PC-3 (cell line): ENCODE measurements at regions not wholly inside any gene's neighbourhood (a gene's known extent, or its start where the extent isn't known, plus 50 kb on each side); places are given as distances from the start of the nearest gene placed in this dataset.

ENCODE experiments used
- ATAC-seq: fragments of 200-7000 bp; cut with Tn5 transposase; 2 replicates; pipeline ENCODE4 v1.9.1; 2020; ENCODE audit warnings: mild to moderate bottlenecking, moderate library complexity
- BruUV-seq: library from RNA; stranded (reverse); fragments of 400-500 nt; replicated peaks from 2 replicates; lab custom pipeline; 2021; lab: Mats Ljungman, UMichigan
- CTCF ChIA-PET: fragments of 300-600 bp; sonication (Branson Sonifier 250); formaldehyde crosslinking; loops from one replicate; lab custom pipeline; 2022; ENCODE audit warnings: antibody characterized with exemption; lab: Charles Lee
- POLR2A ChIA-PET: fragments of 300-600 bp; sonication (Branson Sonifier 250); formaldehyde crosslinking; loops from one replicate; lab custom pipeline; 2022; ENCODE audit warnings: antibody characterized with exemption; ENCODE audit not compliant: unreplicated experiment; lab: Charles Lee
- DNase-seq: peaks from one replicate; pipeline ENCODE4 v3.0.0-alpha.2; 2015
- H2AFZ ChIP-seq: fragments of 300-600 bp; sonication (generic); 2 replicates; pipeline ENCODE4 v1.6.0; 2016; ENCODE audit warnings: antibody characterized with exemption, low read length
- H3F3A ChIP-seq: fragments of 300-600 bp; sonication (generic); one replicate; pipeline ENCODE4 v1.6.0; 2017; ENCODE audit warnings: antibody characterized with exemption, low read length, control low read depth, mild to moderate bottlenecking; ENCODE audit not compliant: unreplicated experiment
- H3K27ac ChIP-seq: fragments of 300-600 bp; sonication (generic); 2 replicates; pipeline ENCODE4 v1.5.1; 2016; ENCODE audit warnings: mild to moderate bottlenecking, low read length
- H3K27me3 ChIP-seq: fragments of 300-600 bp; sonication (generic); 2 replicates; pipeline ENCODE4 v1.6.1; 2016; ENCODE audit warnings: low read length, mixed read lengths
- H3K36me3 ChIP-seq: fragments of 300-600 bp; sonication (generic); 2 replicates; pipeline ENCODE4 v1.6.1; 2016; ENCODE audit warnings: low read depth, mixed run types, low read length, mixed read lengths
- H3K4me1 ChIP-seq: fragments of 300-600 bp; sonication (generic); 2 replicates; pipeline ENCODE4 v1.5.1; 2016; ENCODE audit warnings: low read length; ENCODE audit not compliant: insufficient read depth
- H3K4me2 ChIP-seq: fragments of 300-600 bp; sonication (generic); 2 replicates; pipeline ENCODE4 v1.6.0; 2016; ENCODE audit warnings: low read length
- H3K4me3 ChIP-seq: fragments of 300-600 bp; sonication (generic); 2 replicates; pipeline ENCODE4 v1.5.1; 2016; ENCODE audit warnings: mild to moderate bottlenecking, low read length, mixed read lengths
- H3K79me2 ChIP-seq: fragments of 300-600 bp; sonication (generic); 2 replicates; pipeline ENCODE4 v1.6.1; 2017; ENCODE audit warnings: low read length, mixed read lengths
- H3K9ac ChIP-seq: fragments of 300-600 bp; sonication (generic); 2 replicates; pipeline ENCODE4 v1.6.0; 2016; ENCODE audit warnings: mild to moderate bottlenecking, low read length
- H3K9me2 ChIP-seq: fragments of 300-600 bp; sonication (generic); replicated peaks from 2 replicates; pipeline ENCODE4 v1.6.1; 2016; ENCODE audit warnings: mixed run types, low read length, mixed read lengths
- H3K9me3 ChIP-seq: fragments of 300-600 bp; sonication (generic); 2 replicates; pipeline ENCODE4 v1.6.1; 2016; ENCODE audit warnings: low read length, mixed read lengths
- H4K20me1 ChIP-seq: fragments of 300-600 bp; sonication (generic); 2 replicates; pipeline ENCODE4 v1.6.1; 2016; ENCODE audit warnings: low read length, mixed read lengths
- EZH2 ChIP-seq: fragments of 300-600 bp; sonication (generic); IDR thresholded peaks from one replicate; pipeline ENCODE4 v1.6.1; 2017; ENCODE audit warnings: antibody characterized with exemption, mild to moderate bottlenecking, low read length; ENCODE audit not compliant: unreplicated experiment
- EZH2phosphoT487 ChIP-seq: fragments of 300-600 bp; sonication (generic); IDR thresholded peaks from 2 replicates; pipeline ENCODE4 v1.6.1; 2018; ENCODE audit warnings: mild to moderate bottlenecking, antibody characterized with exemption, low read length, borderline replicate concordance
- intact Hi-C: fragments of 100-400 bp; cut with micrococcal nuclease; formaldehyde crosslinking; loops from 2 replicates; pipeline ENCODE4 v1.9.0; 2023
- TF ChIP-seq, protein P1 (sequence below): fragments of 300-600 bp; sonication (generic); conservative IDR thresholded peaks from 2 replicates; pipeline ENCODE4 v1.5.1; 2017; ENCODE audit warnings: antibody characterized with exemption, low read depth, mild to moderate bottlenecking, low read length

DNA sequence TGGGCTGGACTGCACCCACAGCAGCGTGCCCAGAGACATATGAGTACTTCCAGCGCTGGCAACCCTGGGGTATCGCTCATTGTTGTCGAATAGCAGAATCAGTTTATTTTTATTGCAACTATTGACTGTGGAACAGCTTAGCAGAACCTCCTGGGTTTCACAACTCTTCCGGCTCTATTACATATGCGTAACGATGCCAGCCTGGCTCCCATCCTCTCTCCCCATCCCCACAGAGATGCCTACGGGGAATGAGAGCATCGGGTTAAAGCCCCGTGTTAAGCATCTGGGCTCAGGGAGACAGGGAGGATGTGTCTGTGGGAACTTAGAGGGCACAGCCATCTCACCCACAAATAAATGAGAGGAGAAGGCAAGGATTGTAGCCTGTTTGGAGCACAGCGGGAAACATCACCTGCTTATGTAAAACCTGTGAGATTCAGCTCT is 76.6 kb upstream of the DLG1 start:
- Histone ChIP-seq H3K4me1 (peaks cover 33% of the 10 kb centered on the region), H4K20me1 (no peaks in the 10 kb centered on the region), H3K9me2 (no peaks in the 10 kb centered on the region), H3K9me3 (no peaks in the 10 kb centered on the region), H3K4me2 (no peak overlapping the region), H3F3A (peaks cover 6% of the 10 kb centered on the region), H3K79me2 (no peaks in the 10 kb centered on the region), H3K27me3 (no peaks in the 10 kb centered on the region), H3K36me3 (no peaks in the 10 kb centered on the region), H3K27ac (no peak overlapping the region), H3K4me3 (no peak overlapping the region), H3K9ac (no peak overlapping the region), H2AFZ (no peak overlapping the region)
- ChIA-PET POLR2A (no interaction called here), CTCF (no interaction called here)
- ATAC-seq (no peak), DNase-seq (no peak)
- TF ChIP-seq, protein P1, sequence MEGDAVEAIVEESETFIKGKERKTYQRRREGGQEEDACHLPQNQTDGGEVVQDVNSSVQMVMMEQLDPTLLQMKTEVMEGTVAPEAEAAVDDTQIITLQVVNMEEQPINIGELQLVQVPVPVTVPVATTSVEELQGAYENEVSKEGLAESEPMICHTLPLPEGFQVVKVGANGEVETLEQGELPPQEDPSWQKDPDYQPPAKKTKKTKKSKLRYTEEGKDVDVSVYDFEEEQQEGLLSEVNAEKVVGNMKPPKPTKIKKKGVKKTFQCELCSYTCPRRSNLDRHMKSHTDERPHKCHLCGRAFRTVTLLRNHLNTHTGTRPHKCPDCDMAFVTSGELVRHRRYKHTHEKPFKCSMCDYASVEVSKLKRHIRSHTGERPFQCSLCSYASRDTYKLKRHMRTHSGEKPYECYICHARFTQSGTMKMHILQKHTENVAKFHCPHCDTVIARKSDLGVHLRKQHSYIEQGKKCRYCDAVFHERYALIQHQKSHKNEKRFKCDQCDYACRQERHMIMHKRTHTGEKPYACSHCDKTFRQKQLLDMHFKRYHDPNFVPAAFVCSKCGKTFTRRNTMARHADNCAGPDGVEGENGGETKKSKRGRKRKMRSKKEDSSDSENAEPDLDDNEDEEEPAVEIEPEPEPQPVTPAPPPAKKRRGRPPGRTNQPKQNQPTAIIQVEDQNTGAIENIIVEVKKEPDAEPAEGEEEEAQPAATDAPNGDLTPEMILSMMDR = no peak
- TF ChIP-seq EZH2 (no peak), EZH2phosphoT487 (no peak)
- BruUV-seq = no TSS peak
- intact Hi-C loops = no loop called here

- ChIA-PET POLR2A (interaction anchor here (0.6 kb wide), 1 partner anchor 64 kb away, joined by 3 read pairs; no protein-coding TSS in a partner anchor), CTCF (no interaction called here)
- no peak overlapping the region for H3K9ac ChIP-seq
- H3K4me1 ChIP-seq = peaks cover 44% of the 10 kb centered on the region
- H3K79me2 ChIP-seq = no peaks in the 10 kb centered on the region
- DNase-seq (no peak), ATAC-seq (no peak)
- H2AFZ ChIP-seq = no peak overlapping the region
- H3K9me2 ChIP-seq = no peaks in the 10 kb centered on the region
- H3K36me3 ChIP-seq = no peaks in the 10 kb centered on the region
- H3K4me3 ChIP-seq = no peak overlapping the region
- no peaks in the 10 kb centered on the region for H4K20me1 ChIP-seq
- peaks cover 6% of the 10 kb centered on the region for H3F3A ChIP-seq
- intact Hi-C loops = loop anchor here (5.0 kb wide), 1 partner anchor 129 kb away; no protein-coding TSS in a partner anchor
- H3K4me2 ChIP-seq = peak overlapping the region; percentile 72; the same call in 1 of the 2 replicates
- no peaks in the 10 kb centered on the region for H3K27me3 ChIP-seq
- no peaks in the 10 kb centered on the region for H3K9me3 ChIP-seq
- no TSS peak for BruUV-seq
- TF ChIP-seq EZH2 (no peak), EZH2phosphoT487 (no peak)
- TF ChIP-seq, protein P1 = no peak
- peak overlapping the region; percentile 90 for H3K27ac ChIP-seq
These were observed 74.7 kb upstream of the DLG1 start for GRCh38 chr3:197373096-197373495.

- peak overlapping the region; percentile 72 for H3K4me2 ChIP-seq
- DNase-seq (peak; percentile 98), ATAC-seq (peak; percentile 73)
- BruUV-seq = no TSS peak
- intact Hi-C loops = loop anchor here (1.0 to 5.0 kb wide), 2 partner anchors 74 to 130 kb away; partner anchors contain the start of gene DLG1
- H3K4me3 ChIP-seq = peak overlapping the region; percentile 4; the same call in 1 of the 2 replicates
- ChIA-PET POLR2A (interaction anchor here (0.5 to 1.0 kb wide), 4 partner anchors 51 to 104 kb away, joined by 3 to 7 read pairs (median 4); no protein-coding TSS in a partner anchor), CTCF (interaction anchor here (1.1 kb wide), 1 partner anchor 22 kb away, joined by 3 read pairs; no protein-coding TSS in a partner anchor)
- peaks cover 6% of the 10 kb centered on the region for H3F3A ChIP-seq
- TF ChIP-seq EZH2 (no peak), EZH2phosphoT487 (no peak)
- TF ChIP-seq, protein P1 = no peak
- H3K4me1 ChIP-seq = peaks cover 50% of the 10 kb centered on the region
- H3K9me3 ChIP-seq = no peaks in the 10 kb centered on the region
- peak overlapping the region; percentile 13; the same call in 1 of the 2 replicates for H2AFZ ChIP-seq
- no peaks in the 10 kb centered on the region for H3K9me2 ChIP-seq
- H3K79me2 ChIP-seq = no peaks in the 10 kb centered on the region
- H3K36me3 ChIP-seq = no peaks in the 10 kb centered on the region
- H3K9ac ChIP-seq = peak overlapping the region; percentile 55; the same call in 1 of the 2 replicates
- no peaks in the 10 kb centered on the region for H3K27me3 ChIP-seq
- H3K27ac ChIP-seq = peak overlapping the region; percentile 90
- no peaks in the 10 kb centered on the region for H4K20me1 ChIP-seq
These were observed 73.7 kb upstream of the DLG1 start for GRCh38 chr3:197372047-197372661.
